SK-N-MC (cell line): ENCODE measurements at regions not wholly inside any gene's neighbourhood (a gene's known extent, or its start where the extent isn't known, plus 50 kb on each side); places are given as distances from the start of the nearest gene placed in this dataset.

Source experiments
- DNase-seq: peaks from one replicate; pipeline ENCODE4 v3.0.0-alpha.2; 2011; ENCODE audit warnings: low read depth, low spot score
- H3K27ac ChIP-seq: fragments of 200-600 bp; sonication (generic); 2 replicates; pipeline ENCODE4 v1.5.1; 2016; ENCODE audit warnings: mixed run types
- H3K36me3 ChIP-seq: fragments of 200-600 bp; sonication (generic); 2 replicates; pipeline ENCODE4 v1.6.1; 2017; ENCODE audit warnings: antibody characterized with exemption, low read length, mixed read lengths; ENCODE audit not compliant: insufficient read depth
- H3K4me3 ChIP-seq: fragments of 200-600 bp; sonication (generic); 2 replicates; pipeline ENCODE4 v1.5.1; 2016
- H3K9ac ChIP-seq: fragments of 200-600 bp; sonication (generic); 2 replicates; pipeline ENCODE4 v1.8.0; 2017; ENCODE audit warnings: mixed run types, mixed read lengths; ENCODE audit not compliant: insufficient read length
- H3K9me3 ChIP-seq: fragments of 200-600 bp; sonication (generic); 2 replicates; pipeline ENCODE4 v1.6.1; 2017; ENCODE audit warnings: low read depth, mild to moderate bottlenecking, antibody characterized with exemption, low read length, moderate library complexity, mixed read lengths
- EZH2 ChIP-seq: fragments of 200-600 bp; sonication (generic); IDR thresholded peaks from one replicate; pipeline ENCODE4 v1.6.1; 2017; ENCODE audit warnings: antibody characterized with exemption
- FOXP2 ChIP-seq: optimal IDR thresholded peaks from 2 replicates; pipeline ENCODE3; 2011; ENCODE audit warnings: mild to moderate bottlenecking, moderate library complexity; ENCODE audit not compliant: insufficient read depth; ENCODE audit errors: extremely low read length, control extremely low read depth
- POLR2AphosphoS5 ChIP-seq: IDR thresholded peaks from 2 replicates; pipeline ENCODE4 v1.6.1; 2012; ENCODE audit warnings: mild to moderate bottlenecking, low read depth, low read length, borderline replicate concordance

DNA sequence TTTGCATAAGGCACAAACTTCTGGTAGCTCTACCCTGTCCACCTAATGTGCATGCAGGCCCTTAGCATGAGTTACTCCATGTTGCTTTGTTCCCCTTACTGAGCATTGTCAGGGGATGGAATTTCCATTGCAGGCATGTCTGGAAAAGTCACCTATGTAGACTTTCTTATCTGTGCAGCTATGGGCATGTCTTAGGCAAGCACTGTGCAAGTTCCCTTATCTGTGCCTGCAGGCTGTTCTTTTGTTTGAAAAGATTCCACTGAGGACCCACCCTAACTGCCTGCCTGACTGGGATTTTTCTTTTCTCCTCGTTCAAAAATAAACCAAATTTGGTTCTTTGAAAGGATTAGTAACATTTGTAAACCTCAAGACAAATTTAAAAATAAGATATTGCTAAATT, 587.0 kb downstream of the CDH18 start:
- Histone ChIP-seq H3K9ac (no peak overlapping the region), H3K9me3 (no peaks in the 10 kb centered on the region), H3K27ac (no peak overlapping the region), H3K36me3 (no peaks in the 10 kb centered on the region), H3K4me3 (no peak overlapping the region)
- no peak for DNase-seq
- TF ChIP-seq EZH2 (no peak), POLR2AphosphoS5 (no peak), FOXP2 (no peak)

DNA sequence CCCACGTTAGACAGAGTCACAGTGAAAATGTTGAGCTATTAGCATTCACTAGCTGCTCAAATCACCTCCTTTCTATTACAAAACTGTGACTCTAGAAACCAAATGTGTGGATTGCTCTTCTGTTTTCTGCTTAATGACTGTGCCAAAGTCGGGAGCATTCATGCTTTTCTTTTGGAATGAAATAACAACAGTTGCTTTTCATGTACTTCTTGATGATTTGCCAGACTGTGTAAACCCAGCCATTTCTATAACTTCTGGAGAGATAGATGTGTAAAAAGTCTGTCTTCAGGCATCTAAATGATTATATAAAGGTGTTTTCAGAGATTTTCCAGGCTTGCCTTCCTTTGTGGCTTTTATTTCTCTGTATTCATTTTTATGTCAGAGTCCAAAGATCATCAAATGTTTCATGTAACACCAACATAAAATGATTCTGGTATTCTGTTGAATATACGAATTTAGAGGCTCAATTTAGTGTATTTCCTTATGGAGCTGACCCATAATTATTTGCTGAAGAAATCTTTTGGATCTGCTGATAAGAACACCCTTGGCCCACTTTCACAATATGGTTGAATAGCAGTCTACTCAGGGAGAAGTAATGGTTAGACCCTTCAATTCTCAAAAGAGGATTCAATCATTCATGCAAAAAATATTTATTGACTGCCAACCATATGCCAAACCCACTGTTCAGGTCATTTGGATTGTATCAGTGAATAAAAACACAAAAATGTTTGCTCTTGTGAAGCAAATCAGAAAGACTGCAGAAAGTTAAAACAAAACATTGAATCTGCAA, 581.2 kb downstream of the CDH18 start:
- H3K36me3 ChIP-seq = no peaks in the 10 kb centered on the region
- TF ChIP-seq EZH2 (no peak), FOXP2 (no peak), POLR2AphosphoS5 (no peak)
- H3K4me3 ChIP-seq = no peak overlapping the region
- no peak for DNase-seq
- H3K27ac ChIP-seq = no peak overlapping the region
- no peaks in the 10 kb centered on the region for H3K9me3 ChIP-seq
- H3K9ac ChIP-seq = no peak overlapping the region

DNA sequence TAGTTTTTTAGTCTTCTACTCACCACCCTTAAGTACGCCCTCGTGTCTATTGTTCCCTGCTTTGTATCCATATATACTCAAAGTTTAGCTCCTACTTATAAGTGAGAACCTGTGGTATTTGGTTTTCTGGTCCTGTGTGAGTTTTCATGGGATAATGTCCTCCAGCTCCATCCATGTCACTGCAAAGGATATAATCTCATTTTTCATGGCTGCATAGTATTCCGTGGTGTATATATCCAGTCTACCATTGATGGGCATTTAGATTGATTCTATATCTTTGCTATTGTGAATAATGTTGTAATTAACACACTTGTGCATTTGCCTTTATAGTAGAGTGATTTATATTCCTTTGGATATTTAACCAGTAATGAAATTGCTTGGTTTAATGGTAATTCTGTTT, 579.9 kb downstream of the CDH18 start:
- no peaks in the 10 kb centered on the region for H3K9me3 ChIP-seq

DNA sequence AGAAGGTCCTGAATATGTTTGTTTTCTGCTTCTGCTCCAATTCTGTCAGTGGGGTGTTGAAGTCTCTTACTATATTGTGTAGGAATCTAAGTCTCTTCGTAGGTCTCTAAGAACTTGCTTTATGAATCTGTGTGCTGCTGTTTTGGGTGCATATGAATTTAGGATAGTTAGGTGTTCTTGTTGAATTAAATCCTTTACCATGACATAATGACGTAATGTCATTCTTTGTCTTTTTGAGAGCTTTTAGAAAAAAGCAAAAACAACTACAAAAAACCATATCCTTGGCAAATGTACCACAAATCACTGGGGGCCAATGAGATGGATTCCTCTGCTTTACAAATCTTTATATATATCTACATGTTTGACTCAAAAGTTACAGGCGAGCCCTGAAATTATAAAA, 576.1 kb downstream of the CDH18 start:
- no peak overlapping the region for H3K4me3 ChIP-seq
- H3K36me3 ChIP-seq = no peaks in the 10 kb centered on the region
- no peak for TF ChIP-seq EZH2
- TF ChIP-seq FOXP2 = no peak
- no peak for TF ChIP-seq POLR2AphosphoS5
- H3K27ac ChIP-seq = no peak overlapping the region
- no peak for DNase-seq
- no peaks in the 10 kb centered on the region for H3K9me3 ChIP-seq
- no peak overlapping the region for H3K9ac ChIP-seq

More for the DNA sequence above, 579.9 kb downstream of the CDH18 start:
- Histone ChIP-seq H3K36me3 (no peaks in the 10 kb centered on the region), H3K9ac (no peak overlapping the region), H3K27ac (no peak overlapping the region), H3K4me3 (no peak overlapping the region)
- no peak for DNase-seq
- TF ChIP-seq FOXP2 (no peak), POLR2AphosphoS5 (no peak), EZH2 (no peak)
